RWPE2 (cell line): ENCODE measurements at regions not wholly inside any gene's neighbourhood (a gene's known extent, or its start where the extent isn't known, plus 50 kb on each side); places are given as distances from the start of the nearest gene placed in this dataset.
"Not testable (repeated sequence)": the region's sequence is repeated elsewhere in the genome, so short reads cannot be mapped to it uniquely, and the experiment has no call there.

Experiments used
- ATAC-seq: fragments of 200-7000 bp; cut with Tn5 transposase; 3 replicates; pipeline ENCODE4 v1.9.1; 2021; ENCODE audit warnings: low read depth
- DNase-seq: peaks from one replicate; pipeline ENCODE4 v3.0.0-alpha.2; 2020; ENCODE audit warnings: low spot score
- H3K27ac ChIP-seq: fragments of 450-650 bp; 2 replicates; pipeline ENCODE4 v1.5.1; 2017; ENCODE audit warnings: mild to moderate bottlenecking; ENCODE audit not compliant: poor library complexity, severe bottlenecking
- H3K27me3 ChIP-seq: fragments of 250-450 bp; sonication (Bioruptor Pico); 2 replicates; pipeline ENCODE4 v1.5.1; 2021; ENCODE audit warnings: mild to moderate bottlenecking, moderate library complexity; ENCODE audit not compliant: insufficient read depth, poor library complexity, severe bottlenecking
- H3K36me3 ChIP-seq: fragments of 250-450 bp; sonication (Bioruptor Pico); 2 replicates; pipeline ENCODE4 v1.5.1; 2020; ENCODE audit warnings: low read depth, mild to moderate bottlenecking, moderate library complexity
- H3K4me1 ChIP-seq: fragments of 250-450 bp; sonication (Bioruptor Pico); 2 replicates; pipeline ENCODE4 v1.5.1; 2021; ENCODE audit warnings: mild to moderate bottlenecking, moderate library complexity; ENCODE audit not compliant: insufficient read depth, poor library complexity, severe bottlenecking
- H3K4me3 ChIP-seq: fragments of 250-450 bp; sonication (Bioruptor Pico); 2 replicates; pipeline ENCODE4 v1.5.1; 2021; ENCODE audit warnings: mild to moderate bottlenecking, moderate library complexity; ENCODE audit not compliant: severe bottlenecking
- H3K9me3 ChIP-seq: fragments of 250-450 bp; sonication (Bioruptor Pico); 2 replicates; pipeline ENCODE4 v1.5.1; 2021; ENCODE audit warnings: mild to moderate bottlenecking, moderate library complexity; ENCODE audit not compliant: severe bottlenecking
- TF ChIP-seq, protein P1 (sequence below): fragments of 450-650 bp; IDR thresholded peaks from one replicate; pipeline ENCODE4 v1.5.1; 2017; ENCODE audit warnings: mild to moderate bottlenecking, moderate library complexity; ENCODE audit not compliant: poor library complexity, severe bottlenecking

DNA sequence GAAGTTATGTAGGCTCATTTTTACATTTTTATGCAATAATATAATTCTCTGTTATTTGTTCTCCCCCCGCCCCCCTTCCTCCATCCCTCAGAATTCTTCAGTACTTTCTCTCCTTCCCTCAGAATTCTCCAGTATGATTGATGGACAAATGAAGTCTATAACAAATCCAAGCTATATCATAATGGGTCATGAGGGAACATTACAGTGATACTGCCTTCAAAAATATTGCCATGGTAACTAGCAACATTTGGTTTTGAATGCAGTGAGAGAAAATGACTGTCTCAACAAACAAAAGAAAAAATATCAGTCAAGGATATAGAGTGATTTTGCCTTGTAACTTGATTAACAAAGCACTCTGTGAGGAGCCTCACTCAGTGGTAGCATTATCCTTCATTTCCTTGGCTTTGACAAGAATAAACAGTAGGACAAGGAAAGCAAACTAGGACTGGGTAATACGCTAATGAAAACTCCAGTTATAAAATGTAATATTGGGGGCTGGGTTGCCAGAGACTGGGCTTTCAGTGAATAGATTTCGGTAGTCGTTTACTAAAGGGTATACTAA, 392.9 kb upstream of the CRIM1 start:
- Histone ChIP-seq H3K4me3 (no peak overlapping the region), H3K4me1 (no peaks in the 10 kb centered on the region), H3K9me3 (no peaks in the 10 kb centered on the region), H3K36me3 (no peaks in the 10 kb centered on the region), H3K27ac (no peak overlapping the region), H3K27me3 (no peaks in the 10 kb centered on the region)
- DNase-seq (no peak), ATAC-seq (no peak)
- TF ChIP-seq, protein P1, sequence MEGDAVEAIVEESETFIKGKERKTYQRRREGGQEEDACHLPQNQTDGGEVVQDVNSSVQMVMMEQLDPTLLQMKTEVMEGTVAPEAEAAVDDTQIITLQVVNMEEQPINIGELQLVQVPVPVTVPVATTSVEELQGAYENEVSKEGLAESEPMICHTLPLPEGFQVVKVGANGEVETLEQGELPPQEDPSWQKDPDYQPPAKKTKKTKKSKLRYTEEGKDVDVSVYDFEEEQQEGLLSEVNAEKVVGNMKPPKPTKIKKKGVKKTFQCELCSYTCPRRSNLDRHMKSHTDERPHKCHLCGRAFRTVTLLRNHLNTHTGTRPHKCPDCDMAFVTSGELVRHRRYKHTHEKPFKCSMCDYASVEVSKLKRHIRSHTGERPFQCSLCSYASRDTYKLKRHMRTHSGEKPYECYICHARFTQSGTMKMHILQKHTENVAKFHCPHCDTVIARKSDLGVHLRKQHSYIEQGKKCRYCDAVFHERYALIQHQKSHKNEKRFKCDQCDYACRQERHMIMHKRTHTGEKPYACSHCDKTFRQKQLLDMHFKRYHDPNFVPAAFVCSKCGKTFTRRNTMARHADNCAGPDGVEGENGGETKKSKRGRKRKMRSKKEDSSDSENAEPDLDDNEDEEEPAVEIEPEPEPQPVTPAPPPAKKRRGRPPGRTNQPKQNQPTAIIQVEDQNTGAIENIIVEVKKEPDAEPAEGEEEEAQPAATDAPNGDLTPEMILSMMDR = no peak

DNA sequence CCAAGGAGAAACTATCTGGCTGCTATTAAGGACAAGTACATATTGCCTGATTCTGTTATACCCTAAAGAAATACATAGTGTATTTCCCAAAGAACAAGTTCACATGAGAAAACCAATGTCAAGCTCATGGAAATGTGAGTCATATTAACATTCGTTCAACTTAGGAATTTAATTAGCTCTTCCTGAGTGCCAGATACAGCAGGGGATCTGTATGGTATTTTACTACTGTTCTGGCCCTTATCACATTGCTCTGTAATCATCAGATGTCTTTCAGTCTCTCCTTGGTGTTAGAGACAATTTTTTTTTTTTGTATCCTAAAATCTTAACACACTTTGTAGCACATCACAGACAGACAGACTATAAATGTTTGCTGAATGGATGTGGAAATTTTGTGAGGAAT, 395.0 kb upstream of the CRIM1 start:
- Histone ChIP-seq H3K27me3 (no peaks in the 10 kb centered on the region), H3K27ac (no peak overlapping the region), H3K4me3 (no peak overlapping the region), H3K9me3 (no peaks in the 10 kb centered on the region), H3K4me1 (no peaks in the 10 kb centered on the region), H3K36me3 (no peaks in the 10 kb centered on the region)
- DNase-seq = no peak
- ATAC-seq = no peak
- TF ChIP-seq, protein P1 = no peak

DNA sequence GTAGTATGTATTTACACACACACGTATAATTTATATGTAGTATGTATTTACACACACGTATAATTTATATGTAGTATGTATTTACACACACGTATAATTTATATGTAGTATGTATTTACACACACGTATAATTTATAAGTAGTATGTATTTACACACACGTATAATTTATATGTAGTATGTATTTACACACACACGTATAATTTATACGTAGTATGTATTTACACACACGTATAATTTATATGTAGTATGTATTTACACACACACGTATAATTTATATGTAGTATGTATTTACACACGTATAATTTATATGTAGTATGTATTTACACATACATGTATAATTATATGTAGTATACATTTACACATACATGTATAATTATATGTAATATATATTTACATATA, 398.5 kb upstream of the CRIM1 start:
- not testable (repeated sequence) for ATAC-seq, H3K4me3 ChIP-seq, H3K27me3 ChIP-seq, H3K27ac ChIP-seq, H3K9me3 ChIP-seq, H3K4me1 ChIP-seq, H3K36me3 ChIP-seq, DNase-seq

DNA sequence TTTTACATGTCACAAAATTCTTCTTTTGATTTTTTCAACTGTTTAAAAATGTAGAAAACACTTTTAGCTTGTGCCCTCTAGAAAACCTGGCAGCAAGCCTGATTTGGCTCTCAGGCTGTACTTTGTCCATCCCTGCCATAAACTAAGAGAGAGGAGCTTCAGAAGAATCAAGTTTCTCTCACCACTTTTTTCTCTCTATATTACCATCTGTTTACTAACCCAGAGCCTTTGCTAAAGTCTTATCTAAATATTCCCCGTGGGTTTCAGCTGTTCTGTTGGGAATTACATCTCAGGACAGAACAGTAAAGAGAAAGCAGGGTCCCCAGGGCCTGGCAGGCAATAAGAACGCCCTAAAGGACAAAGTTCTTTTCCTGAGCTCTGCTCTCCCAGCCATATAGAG, 409.1 kb upstream of the CRIM1 start:
- Histone ChIP-seq H3K4me1 (no peaks in the 10 kb centered on the region), H3K27me3 (peaks cover 8% of the 10 kb centered on the region), H3K9me3 (no peaks in the 10 kb centered on the region), H3K4me3 (no peak overlapping the region), H3K27ac (no peak overlapping the region), H3K36me3 (no peaks in the 10 kb centered on the region)
- no peak for DNase-seq
- TF ChIP-seq, protein P1 = no peak
- no peak for ATAC-seq

DNA sequence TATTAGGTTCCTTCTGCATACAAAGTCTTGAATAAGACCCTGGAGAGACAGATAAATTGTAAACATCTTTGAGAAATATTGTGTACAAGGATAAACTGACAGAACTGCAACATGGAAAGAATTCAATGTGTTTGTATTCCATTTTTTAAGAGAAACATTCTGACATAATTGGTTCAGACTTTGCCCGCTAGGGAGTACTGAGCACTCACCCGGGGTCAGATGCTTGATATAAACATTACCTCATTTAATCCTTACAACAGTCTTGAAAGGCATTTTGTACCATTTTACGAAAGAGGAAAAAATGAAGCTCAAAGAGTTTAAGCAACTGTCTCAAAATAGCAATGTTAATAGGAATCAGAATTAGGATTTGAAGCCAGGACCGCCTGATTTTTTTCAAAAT, 416.7 kb upstream of the CRIM1 start:
- TF ChIP-seq, protein P1 = no peak
- peaks cover 2% of the 10 kb centered on the region for H3K27me3 ChIP-seq
- no peaks in the 10 kb centered on the region for H3K36me3 ChIP-seq
- DNase-seq = no peak
- no peak overlapping the region for H3K27ac ChIP-seq
- H3K9me3 ChIP-seq = no peaks in the 10 kb centered on the region
- no peaks in the 10 kb centered on the region for H3K4me1 ChIP-seq
- no peak overlapping the region for H3K4me3 ChIP-seq
- ATAC-seq = no peak
